Stimulated activated CD4-positive, alpha-beta T cell treated with anti-CD3 and anti-CD28 coated beads, TNF-alpha, amount 100 ng/mL, for 1 hour (primary cell): ENCODE measurements at regions not wholly inside any gene's neighbourhood (a gene's known extent, or its start where the extent isn't known, plus 50 kb on each side); places are given as distances from the start of the nearest gene placed in this dataset.

Experiments
- DNase-seq, 3 donors: peaks; one replicate each; pipeline ENCODE4 v3.0.0-alpha.2; 2020; ENCODE audit warnings: low read depth in 3 of 3, low spot score in 1 of 3

- DNase-seq = no peak
Measured at GRCh38 chr5:61779743-61780142, 447.7 kb downstream of the ZSWIM6 start.

- DNase-seq = no peak
Measured at GRCh38 chr5:61783481-61783880, 451.4 kb downstream of the ZSWIM6 start.

- DNase-seq = no peak
Measured at GRCh38 chr5:61784341-61784740, 452.3 kb downstream of the ZSWIM6 start.

GRCh38 chr5:61788548-61788947 lies 456.5 kb downstream of the ZSWIM6 start:
- no peak for DNase-seq

- no peak for DNase-seq
Measured at GRCh38 chr5:61790007-61790406, 457.9 kb downstream of the ZSWIM6 start.

GRCh38 chr5:61790678-61791077 lies 458.6 kb downstream of the ZSWIM6 start:
- DNase-seq = no peak

- no peak for DNase-seq
Measured at GRCh38 chr5:61796773-61797172, 464.7 kb downstream of the ZSWIM6 start.

GRCh38 chr5:61800450-61800849 lies 468.4 kb downstream of the ZSWIM6 start:
- DNase-seq = no peak

- DNase-seq = no peak
Measured at GRCh38 chr5:61801174-61801573, 469.1 kb downstream of the ZSWIM6 start.

GRCh38 chr5:61802456-61802855 lies 470.4 kb downstream of the ZSWIM6 start:
- DNase-seq = no peak

GRCh38 chr5:61805101-61805500 lies 473.0 kb downstream of the ZSWIM6 start:
- no peak for DNase-seq

- DNase-seq = no peak
Measured at GRCh38 chr5:61806491-61807020, 474.5 kb downstream of the ZSWIM6 start.

GRCh38 chr5:61808091-61808490 lies 476.0 kb downstream of the ZSWIM6 start:
- DNase-seq = no peak

GRCh38 chr5:61808909-61809308 lies 476.9 kb downstream of the ZSWIM6 start:
- no peak for DNase-seq

GRCh38 chr5:61809651-61810050 lies 477.6 kb downstream of the ZSWIM6 start:
- DNase-seq = no peak

- DNase-seq = no peak
Measured at GRCh38 chr5:61811052-61811451, 479.0 kb downstream of the ZSWIM6 start.

- DNase-seq = no peak
Measured at GRCh38 chr5:61813361-61813760, 481.3 kb downstream of the ZSWIM6 start.

- DNase-seq = no peak
Measured at GRCh38 chr5:61815339-61815738, 483.3 kb downstream of the ZSWIM6 start.

GRCh38 chr5:61816146-61816545 lies 484.1 kb downstream of the ZSWIM6 start:
- no peak for DNase-seq

GRCh38 chr5:61816585-61817450 lies 484.8 kb downstream of the ZSWIM6 start:
- DNase-seq = no peak

GRCh38 chr5:61817472-61818326 lies 485.6 kb downstream of the ZSWIM6 start:
- DNase-seq = no peak

GRCh38 chr5:61820836-61821235 lies 485.2 kb upstream of the KIF2A start:
- DNase-seq = no peak
